LNCAP (cell line): ENCODE measurements at regions not wholly inside any gene's neighbourhood (a gene's known extent, or its start where the extent isn't known, plus 50 kb on each side); places are given as distances from the start of the nearest gene placed in this dataset.

Source experiments
- CTCF ChIP-seq: fragments of 450-650 bp; IDR thresholded peaks from 2 replicates; pipeline ENCODE4 v1.5.1; 2017; ENCODE audit warnings: mild to moderate bottlenecking

GRCh38 chr2:126408671-126409070 is 247.3 kb upstream of the GYPC start:
- TF ChIP-seq CTCF = no peak

- TF ChIP-seq CTCF = no peak
Observed at GRCh38 chr2:126409850-126410249, 246.1 kb upstream of the GYPC start.

- no peak for TF ChIP-seq CTCF
Observed at GRCh38 chr2:126413079-126413478, 242.9 kb upstream of the GYPC start.

GRCh38 chr2:126419403-126419802 is 236.6 kb upstream of the GYPC start:
- TF ChIP-seq CTCF = no peak

GRCh38 chr2:126425943-126426342 is 230.0 kb upstream of the GYPC start:
- TF ChIP-seq CTCF = no peak

GRCh38 chr2:126429103-126429502 is 226.9 kb upstream of the GYPC start:
- no peak for TF ChIP-seq CTCF

GRCh38 chr2:126431136-126431535 is 224.8 kb upstream of the GYPC start:
- TF ChIP-seq CTCF = no peak

GRCh38 chr2:126436411-126436810 is 219.5 kb upstream of the GYPC start:
- TF ChIP-seq CTCF = no peak
